ENCODE measurements at regions not wholly inside any gene's neighbourhood (a gene's known extent, or its start where the extent isn't known, plus 50 kb on each side); places are given as distances from the start of the nearest gene placed in this dataset.

DNA sequence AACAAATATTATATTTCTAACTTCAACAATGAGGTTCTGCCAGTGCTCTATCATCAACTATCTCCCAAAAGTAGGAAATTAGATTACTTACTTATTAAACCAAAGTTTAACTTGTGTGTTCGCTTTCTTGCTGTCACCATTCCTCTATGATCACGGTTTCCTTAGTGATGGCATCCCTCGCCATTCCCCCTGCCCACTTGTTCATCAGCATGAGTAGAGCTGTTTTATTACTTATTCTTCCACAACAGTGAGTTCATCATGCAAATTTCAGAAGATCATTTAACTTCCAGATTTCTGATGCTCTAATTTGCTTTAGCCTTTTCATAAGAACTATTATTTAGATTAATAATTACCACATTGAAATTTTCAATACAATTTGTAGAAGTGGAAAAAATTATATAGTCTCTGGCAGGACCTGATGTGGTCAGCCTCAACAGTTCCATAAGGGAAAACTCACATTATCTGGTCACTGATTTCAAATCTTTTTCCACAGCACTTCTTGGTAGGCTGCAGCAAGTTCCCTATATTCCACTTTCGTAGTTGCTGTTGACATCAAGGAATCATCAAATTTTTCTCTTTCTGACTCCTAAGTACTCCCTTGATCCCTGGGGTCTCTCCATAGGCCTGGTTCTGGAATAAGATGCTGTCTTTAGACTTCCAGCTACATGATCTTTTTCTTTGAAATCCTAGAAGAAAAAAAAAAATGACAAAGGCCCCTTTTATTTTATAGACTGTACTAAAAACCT, 174.6 kb downstream of the RASSF9 start:
- TF ChIP-seq TCF7 (CRISPR knock-in tag; IDR thresholded peaks at IDR 0.05; ENCODE audit: low read depth) (no peak), CREM (CRISPR knock-in tag; IDR thresholded peaks at IDR 0.05) (no peak), JUN (CRISPR knock-in tag; IDR thresholded peaks at IDR 0.05) (no peak), SMAD4 (CRISPR knock-in tag; IDR thresholded peaks at IDR 0.05) (no peak), FOXJ3 (CRISPR knock-in tag; IDR thresholded peaks at IDR 0.05; ENCODE audit: borderline replicate concordance) (no peak), RELA (CRISPR knock-in tag; IDR thresholded peaks at IDR 0.05; ENCODE audit: borderline replicate concordance) (no peak), NR2C2 (CRISPR knock-in tag; IDR thresholded peaks at IDR 0.05) (no peak), SP1 (CRISPR knock-in tag; conservative IDR thresholded peaks at IDR 0.05) (no peak)
- TF ChIP-seq, protein P1, sequence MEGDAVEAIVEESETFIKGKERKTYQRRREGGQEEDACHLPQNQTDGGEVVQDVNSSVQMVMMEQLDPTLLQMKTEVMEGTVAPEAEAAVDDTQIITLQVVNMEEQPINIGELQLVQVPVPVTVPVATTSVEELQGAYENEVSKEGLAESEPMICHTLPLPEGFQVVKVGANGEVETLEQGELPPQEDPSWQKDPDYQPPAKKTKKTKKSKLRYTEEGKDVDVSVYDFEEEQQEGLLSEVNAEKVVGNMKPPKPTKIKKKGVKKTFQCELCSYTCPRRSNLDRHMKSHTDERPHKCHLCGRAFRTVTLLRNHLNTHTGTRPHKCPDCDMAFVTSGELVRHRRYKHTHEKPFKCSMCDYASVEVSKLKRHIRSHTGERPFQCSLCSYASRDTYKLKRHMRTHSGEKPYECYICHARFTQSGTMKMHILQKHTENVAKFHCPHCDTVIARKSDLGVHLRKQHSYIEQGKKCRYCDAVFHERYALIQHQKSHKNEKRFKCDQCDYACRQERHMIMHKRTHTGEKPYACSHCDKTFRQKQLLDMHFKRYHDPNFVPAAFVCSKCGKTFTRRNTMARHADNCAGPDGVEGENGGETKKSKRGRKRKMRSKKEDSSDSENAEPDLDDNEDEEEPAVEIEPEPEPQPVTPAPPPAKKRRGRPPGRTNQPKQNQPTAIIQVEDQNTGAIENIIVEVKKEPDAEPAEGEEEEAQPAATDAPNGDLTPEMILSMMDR (IDR thresholded peaks at IDR 0.05) = no peak
- TF ChIP-seq, protein P2, sequence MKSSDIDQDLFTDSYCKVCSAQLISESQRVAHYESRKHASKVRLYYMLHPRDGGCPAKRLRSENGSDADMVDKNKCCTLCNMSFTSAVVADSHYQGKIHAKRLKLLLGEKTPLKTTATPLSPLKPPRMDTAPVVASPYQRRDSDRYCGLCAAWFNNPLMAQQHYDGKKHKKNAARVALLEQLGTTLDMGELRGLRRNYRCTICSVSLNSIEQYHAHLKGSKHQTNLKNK (CRISPR knock-in tag; IDR thresholded peaks at IDR 0.05) = no peak
- TF ChIP-seq, protein P3, sequence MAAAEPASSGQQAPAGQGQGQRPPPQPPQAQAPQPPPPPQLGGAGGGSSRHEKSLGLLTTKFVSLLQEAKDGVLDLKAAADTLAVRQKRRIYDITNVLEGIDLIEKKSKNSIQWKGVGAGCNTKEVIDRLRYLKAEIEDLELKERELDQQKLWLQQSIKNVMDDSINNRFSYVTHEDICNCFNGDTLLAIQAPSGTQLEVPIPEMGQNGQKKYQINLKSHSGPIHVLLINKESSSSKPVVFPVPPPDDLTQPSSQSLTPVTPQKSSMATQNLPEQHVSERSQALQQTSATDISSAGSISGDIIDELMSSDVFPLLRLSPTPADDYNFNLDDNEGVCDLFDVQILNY (CRISPR knock-in tag; IDR thresholded peaks at IDR 0.05) = no peak

Data from WTC11 (cell line).